Liver (tissue), 3 donors: ENCODE measurements at regions not wholly inside any gene's neighbourhood (a gene's known extent, or its start where the extent isn't known, plus 50 kb on each side); places are given as distances from the start of the nearest gene placed in this dataset.

Experiments used
- ATF3 ChIP-seq: IDR thresholded peaks from 2 replicates; pipeline ENCODE4 v1.6.1; 2016; ENCODE audit warnings: antibody characterized with exemption
- CTCF ChIP-seq: fragments of 150-350 bp; IDR thresholded peaks from 2 replicates; pipeline ENCODE4 v1.5.1; 2017; ENCODE audit warnings: improper control_type of control experiment, low read depth, low read length; ENCODE audit not compliant: missing input control
- FOXA1 ChIP-seq: IDR thresholded peaks from 2 replicates; pipeline ENCODE4 v1.6.1; 2016; ENCODE audit warnings: antibody characterized with exemption
- GABPA ChIP-seq, 2 donors: IDR thresholded peaks in 1 of 2; conservative IDR thresholded peaks in 1 of 2; 2 replicates each; pipeline ENCODE4 v1.6.1; 2016; ENCODE audit warnings: antibody characterized with exemption in 2 of 2, mild to moderate bottlenecking in 1 of 2, moderate library complexity in 1 of 2
- JUND ChIP-seq, 2 donors: IDR thresholded peaks; 2 replicates each; pipeline ENCODE4 v1.6.1; 2016; ENCODE audit warnings: antibody characterized with exemption in 2 of 2
- SP1 ChIP-seq: IDR thresholded peaks from 2 replicates; pipeline ENCODE4 v1.6.1; 2018; ENCODE audit warnings: antibody characterized with exemption, mild to moderate bottlenecking
- TF ChIP-seq, protein P1 (sequence below): IDR thresholded peaks from 2 replicates; pipeline ENCODE4 v1.6.1; 2016; ENCODE audit warnings: antibody characterized with exemption
- TF ChIP-seq, protein P2 (sequence below): IDR thresholded peaks from 2 replicates; pipeline ENCODE4 v1.6.1; 2016; ENCODE audit warnings: antibody characterized with exemption, mild to moderate bottlenecking
- TF ChIP-seq, protein P3 (sequence below): IDR thresholded peaks from 2 replicates; pipeline ENCODE4 v1.6.1; 2016; ENCODE audit warnings: antibody characterized with exemption
- donor health status: healthy.
- donor health status: healthy.

DNA sequence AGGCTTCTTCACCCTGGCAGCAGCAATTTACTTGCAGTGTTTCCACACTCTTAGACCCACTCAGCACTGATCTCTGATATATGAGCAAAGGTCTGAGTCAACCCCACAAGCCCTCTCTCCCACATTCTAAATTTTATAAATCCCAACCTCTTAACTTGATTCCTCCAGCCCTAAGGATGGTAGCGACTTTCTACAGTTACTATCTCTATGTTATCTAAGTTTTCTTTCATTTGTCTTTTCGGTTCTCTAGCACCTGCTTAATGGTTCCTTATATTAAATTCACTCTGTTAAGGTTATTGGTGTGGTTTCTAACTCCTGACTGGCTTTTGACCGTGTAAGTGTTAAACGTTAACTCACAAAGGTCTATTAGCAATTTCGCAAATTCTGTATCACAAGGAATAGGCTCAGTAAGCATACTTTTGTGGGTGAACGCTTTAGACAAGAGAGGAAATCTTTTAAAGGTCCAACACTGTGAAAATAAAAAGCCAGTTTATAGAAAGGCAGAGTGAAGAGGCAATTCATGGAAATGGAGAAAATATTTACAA is 99.3 kb downstream of the DLEU7 start:
- TF ChIP-seq CTCF (no peak), GABPA (IDR thresholded peaks at IDR 0.05 in 1 of 2, conservative IDR thresholded peaks at IDR 0.05 in 1 of 2) (no peak), SP1 (no peak), JUND (IDR thresholded peaks at IDR 0.05) (no peak), FOXA1 (no peak), ATF3 (no peak)
- TF ChIP-seq, protein P1, sequence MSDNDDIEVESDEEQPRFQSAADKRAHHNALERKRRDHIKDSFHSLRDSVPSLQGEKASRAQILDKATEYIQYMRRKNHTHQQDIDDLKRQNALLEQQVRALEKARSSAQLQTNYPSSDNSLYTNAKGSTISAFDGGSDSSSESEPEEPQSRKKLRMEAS: no peak
- TF ChIP-seq, protein P2, sequence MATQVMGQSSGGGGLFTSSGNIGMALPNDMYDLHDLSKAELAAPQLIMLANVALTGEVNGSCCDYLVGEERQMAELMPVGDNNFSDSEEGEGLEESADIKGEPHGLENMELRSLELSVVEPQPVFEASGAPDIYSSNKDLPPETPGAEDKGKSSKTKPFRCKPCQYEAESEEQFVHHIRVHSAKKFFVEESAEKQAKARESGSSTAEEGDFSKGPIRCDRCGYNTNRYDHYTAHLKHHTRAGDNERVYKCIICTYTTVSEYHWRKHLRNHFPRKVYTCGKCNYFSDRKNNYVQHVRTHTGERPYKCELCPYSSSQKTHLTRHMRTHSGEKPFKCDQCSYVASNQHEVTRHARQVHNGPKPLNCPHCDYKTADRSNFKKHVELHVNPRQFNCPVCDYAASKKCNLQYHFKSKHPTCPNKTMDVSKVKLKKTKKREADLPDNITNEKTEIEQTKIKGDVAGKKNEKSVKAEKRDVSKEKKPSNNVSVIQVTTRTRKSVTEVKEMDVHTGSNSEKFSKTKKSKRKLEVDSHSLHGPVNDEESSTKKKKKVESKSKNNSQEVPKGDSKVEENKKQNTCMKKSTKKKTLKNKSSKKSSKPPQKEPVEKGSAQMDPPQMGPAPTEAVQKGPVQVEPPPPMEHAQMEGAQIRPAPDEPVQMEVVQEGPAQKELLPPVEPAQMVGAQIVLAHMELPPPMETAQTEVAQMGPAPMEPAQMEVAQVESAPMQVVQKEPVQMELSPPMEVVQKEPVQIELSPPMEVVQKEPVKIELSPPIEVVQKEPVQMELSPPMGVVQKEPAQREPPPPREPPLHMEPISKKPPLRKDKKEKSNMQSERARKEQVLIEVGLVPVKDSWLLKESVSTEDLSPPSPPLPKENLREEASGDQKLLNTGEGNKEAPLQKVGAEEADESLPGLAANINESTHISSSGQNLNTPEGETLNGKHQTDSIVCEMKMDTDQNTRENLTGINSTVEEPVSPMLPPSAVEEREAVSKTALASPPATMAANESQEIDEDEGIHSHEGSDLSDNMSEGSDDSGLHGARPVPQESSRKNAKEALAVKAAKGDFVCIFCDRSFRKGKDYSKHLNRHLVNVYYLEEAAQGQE: no peak
- TF ChIP-seq, protein P3, sequence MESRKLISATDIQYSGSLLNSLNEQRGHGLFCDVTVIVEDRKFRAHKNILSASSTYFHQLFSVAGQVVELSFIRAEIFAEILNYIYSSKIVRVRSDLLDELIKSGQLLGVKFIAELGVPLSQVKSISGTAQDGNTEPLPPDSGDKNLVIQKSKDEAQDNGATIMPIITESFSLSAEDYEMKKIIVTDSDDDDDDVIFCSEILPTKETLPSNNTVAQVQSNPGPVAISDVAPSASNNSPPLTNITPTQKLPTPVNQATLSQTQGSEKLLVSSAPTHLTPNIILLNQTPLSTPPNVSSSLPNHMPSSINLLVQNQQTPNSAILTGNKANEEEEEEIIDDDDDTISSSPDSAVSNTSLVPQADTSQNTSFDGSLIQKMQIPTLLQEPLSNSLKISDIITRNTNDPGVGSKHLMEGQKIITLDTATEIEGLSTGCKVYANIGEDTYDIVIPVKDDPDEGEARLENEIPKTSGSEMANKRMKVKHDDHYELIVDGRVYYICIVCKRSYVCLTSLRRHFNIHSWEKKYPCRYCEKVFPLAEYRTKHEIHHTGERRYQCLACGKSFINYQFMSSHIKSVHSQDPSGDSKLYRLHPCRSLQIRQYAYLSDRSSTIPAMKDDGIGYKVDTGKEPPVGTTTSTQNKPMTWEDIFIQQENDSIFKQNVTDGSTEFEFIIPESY: no peak
